Fibroblast of the aortic adventitia (primary cell): ENCODE measurements at regions not wholly inside any gene's neighbourhood (a gene's known extent, or its start where the extent isn't known, plus 50 kb on each side); places are given as distances from the start of the nearest gene placed in this dataset.

Experiments used
- DNase-seq: peaks from one replicate; pipeline ENCODE4 v3.0.0-alpha.2; 2010; ENCODE audit warnings: low read depth
- H3K4me3 ChIP-seq: 2 replicates; pipeline ENCODE4 v1.5.1; 2011; ENCODE audit warnings: low read depth, mild to moderate bottlenecking, control low read depth, low read length, moderate library complexity
- CTCF ChIP-seq: IDR thresholded peaks from 2 replicates; pipeline ENCODE4 v1.5.1; 2011; ENCODE audit warnings: mild to moderate bottlenecking, low read length, control low read depth, inconsistent platforms; ENCODE audit not compliant: insufficient read depth

- no peak overlapping the region for H3K4me3 ChIP-seq
- TF ChIP-seq CTCF = no peak
- no peak for DNase-seq
Measured at GRCh38 chr22:48004936-48005335, 1242.5 kb downstream of the TBC1D22A start.

GRCh38 chr22:48004038-48004437, 1241.6 kb downstream of the TBC1D22A start:
- DNase-seq = no peak
- TF ChIP-seq CTCF = no peak

GRCh38 chr22:48001101-48001500, 1238.7 kb downstream of the TBC1D22A start:
- no peak for DNase-seq
- TF ChIP-seq CTCF = no peak
- H3K4me3 ChIP-seq = no peak overlapping the region

More at GRCh38 chr22:48004038-48004437, 1241.6 kb downstream of the TBC1D22A start:
- H3K4me3 ChIP-seq = no peak overlapping the region

DNA sequence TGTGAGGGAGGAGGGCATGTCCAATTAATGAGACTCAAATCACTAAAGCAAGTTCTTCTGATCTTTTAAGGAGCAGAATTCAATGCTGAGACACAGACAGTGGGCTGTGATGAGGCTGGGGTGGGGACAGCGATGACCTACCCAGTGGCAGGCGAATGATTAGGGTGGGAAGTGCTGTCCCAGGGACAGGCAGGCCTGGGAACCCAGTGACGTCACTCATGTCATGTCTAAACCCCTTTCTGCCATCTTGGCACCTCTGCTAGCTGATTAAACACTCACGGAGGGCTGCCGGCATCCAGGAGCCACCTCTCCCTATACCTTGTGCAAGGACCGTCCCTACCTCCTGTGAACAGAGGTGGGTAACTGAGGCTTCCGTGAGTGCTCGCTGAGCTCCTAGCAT, 1235.2 kb downstream of the TBC1D22A start:
- H3K4me3 ChIP-seq = no peak overlapping the region
- TF ChIP-seq CTCF = no peak
- no peak for DNase-seq

DNA sequence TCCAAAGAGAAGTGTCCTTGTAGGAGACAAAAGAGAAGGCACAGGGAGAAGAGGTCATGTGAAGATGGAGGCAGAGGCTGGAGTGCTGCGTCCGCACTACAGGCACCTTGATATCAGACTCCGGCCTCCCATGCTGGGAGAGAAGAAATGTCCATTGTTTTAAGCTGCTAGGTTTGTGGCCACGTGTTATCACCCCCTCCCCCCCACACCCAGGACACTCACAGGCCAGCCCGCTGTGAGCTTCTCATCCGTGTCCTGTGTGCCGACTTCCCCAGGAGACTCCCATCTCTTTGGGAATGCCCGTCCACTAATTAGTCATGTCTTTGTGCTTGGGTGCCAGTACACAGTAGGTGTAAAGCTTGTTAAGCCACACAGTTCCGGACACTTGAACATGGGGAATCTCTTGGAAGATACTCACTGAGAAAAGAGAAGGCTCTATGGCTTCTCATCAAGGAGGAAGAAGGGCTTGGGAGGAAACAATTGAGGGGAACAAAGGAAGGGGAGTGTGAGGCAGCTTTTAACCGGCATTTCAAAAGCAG, 1234.7 kb downstream of the TBC1D22A start:
- DNase-seq = no peak

GRCh38 chr22:47996446-47996857, 1234.0 kb downstream of the TBC1D22A start:
- no peak for TF ChIP-seq CTCF
- DNase-seq = no peak
- H3K4me3 ChIP-seq = no peak overlapping the region

More for the DNA sequence above, 1234.7 kb downstream of the TBC1D22A start:
- no peak for TF ChIP-seq CTCF
- no peak overlapping the region for H3K4me3 ChIP-seq

DNA sequence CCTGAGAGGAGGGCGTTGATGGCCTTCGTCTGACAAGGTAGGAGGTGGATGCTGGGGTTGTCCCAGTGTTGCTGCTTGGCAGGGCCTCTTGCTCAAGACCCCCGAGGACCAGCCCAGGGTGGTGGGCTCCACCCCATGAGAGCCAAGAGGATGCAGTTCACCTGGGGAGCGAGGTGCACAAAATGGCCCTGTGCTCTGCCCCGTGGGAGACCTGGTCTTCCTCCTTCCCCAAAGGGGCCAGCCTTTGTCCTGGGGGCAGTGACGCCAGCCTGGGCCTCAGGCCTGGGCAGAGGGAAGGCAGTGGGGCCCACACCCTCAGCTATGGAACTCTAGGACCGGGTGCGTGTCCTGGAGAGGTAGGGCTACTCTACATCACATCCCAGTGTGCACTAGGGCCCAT, 1233.3 kb downstream of the TBC1D22A start:
- DNase-seq = no peak
- H3K4me3 ChIP-seq = no peak overlapping the region
- TF ChIP-seq CTCF = no peak
